Activated naive CD8-positive, alpha-beta T cell treated with anti-CD3 and anti-CD28 coated beads for 36 hours (primary cell): ENCODE measurements at regions not wholly inside any gene's neighbourhood (a gene's known extent, or its start where the extent isn't known, plus 50 kb on each side); places are given as distances from the start of the nearest gene placed in this dataset.

ENCODE experiments used
- DNase-seq: peaks from one replicate; pipeline ENCODE4 v3.0.0; 2021
- H3K27ac Mint-ChIP-seq: one replicate; pipeline ENCODE4 v1.8.0; 2022; ENCODE audit warnings: mild to moderate bottlenecking, moderate library complexity, mixed read lengths
- H3K27me3 Mint-ChIP-seq: one replicate; pipeline ENCODE4 v1.8.0; 2022; ENCODE audit warnings: mild to moderate bottlenecking, mixed read lengths
- H3K36me3 Mint-ChIP-seq: one replicate; pipeline ENCODE4 v1.8.0; 2021; ENCODE audit warnings: mild to moderate bottlenecking, mixed read lengths
- H3K4me1 Mint-ChIP-seq: one replicate; pipeline ENCODE4 v1.8.0; 2021; ENCODE audit warnings: mixed read lengths
- H3K4me3 Mint-ChIP-seq: one replicate; pipeline ENCODE4 v1.8.0; 2022; ENCODE audit warnings: mild to moderate bottlenecking, moderate library complexity, mixed read lengths
- H3K9me3 Mint-ChIP-seq: one replicate; pipeline ENCODE4 v1.8.0; 2022; ENCODE audit warnings: mixed read lengths

DNA sequence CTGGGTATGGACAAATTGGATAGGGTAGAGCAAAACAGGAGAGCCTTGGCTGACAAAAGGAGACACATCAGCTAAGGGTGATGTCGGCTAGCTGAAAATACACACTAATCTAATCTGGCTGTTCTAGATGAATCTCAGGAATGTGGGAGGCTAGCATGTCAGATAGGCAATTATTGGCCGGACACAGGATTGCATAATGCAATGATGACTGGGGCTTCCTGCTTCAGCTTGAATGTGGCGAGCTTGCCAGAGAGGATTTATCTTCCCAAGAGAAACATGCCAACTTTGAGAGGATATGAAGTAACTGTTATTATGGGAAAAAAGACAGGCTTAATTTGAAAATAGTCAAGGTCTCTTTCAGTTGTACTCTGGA lies 102.4 kb downstream of the TRIB2 start:
- Mint-ChIP-seq H3K27ac (no peak overlapping the region), H3K4me1 (peaks cover 25% of the 10 kb centered on the region)

DNA sequence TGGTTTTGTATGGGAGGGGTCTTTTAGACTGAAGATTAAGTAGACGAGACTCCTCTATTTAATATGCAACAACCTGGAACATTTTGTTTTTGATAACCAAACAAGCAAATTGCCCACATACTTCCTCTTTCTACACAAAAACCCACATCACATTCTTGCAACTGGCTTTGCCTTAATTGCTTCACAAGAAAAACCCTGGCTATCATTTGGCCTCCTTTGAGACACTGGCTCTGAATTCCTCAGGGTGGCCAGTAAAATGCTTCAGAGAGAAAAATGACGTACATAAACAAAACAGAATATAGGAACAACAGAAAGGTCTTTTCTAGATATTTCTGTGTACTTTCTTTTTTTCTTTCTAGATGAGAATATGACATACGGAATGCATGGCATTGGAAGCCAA lies 103.0 kb downstream of the TRIB2 start:
- H3K27me3 Mint-ChIP-seq: peaks cover 33% of the 10 kb centered on the region
- no peak for DNase-seq
- H3K4me1 Mint-ChIP-seq: peaks cover 25% of the 10 kb centered on the region
- no peak overlapping the region for H3K4me3 Mint-ChIP-seq
- no peak overlapping the region for H3K27ac Mint-ChIP-seq
- H3K36me3 Mint-ChIP-seq: peaks cover 3% of the 10 kb centered on the region
- H3K9me3 Mint-ChIP-seq: peaks cover 7% of the 10 kb centered on the region

More for the DNA sequence above, 102.4 kb downstream of the TRIB2 start:
- Mint-ChIP-seq H3K27me3 (peaks cover 33% of the 10 kb centered on the region), H3K36me3 (peaks cover 3% of the 10 kb centered on the region), H3K4me3 (no peak overlapping the region), H3K9me3 (peaks cover 7% of the 10 kb centered on the region)
- no peak for DNase-seq

DNA sequence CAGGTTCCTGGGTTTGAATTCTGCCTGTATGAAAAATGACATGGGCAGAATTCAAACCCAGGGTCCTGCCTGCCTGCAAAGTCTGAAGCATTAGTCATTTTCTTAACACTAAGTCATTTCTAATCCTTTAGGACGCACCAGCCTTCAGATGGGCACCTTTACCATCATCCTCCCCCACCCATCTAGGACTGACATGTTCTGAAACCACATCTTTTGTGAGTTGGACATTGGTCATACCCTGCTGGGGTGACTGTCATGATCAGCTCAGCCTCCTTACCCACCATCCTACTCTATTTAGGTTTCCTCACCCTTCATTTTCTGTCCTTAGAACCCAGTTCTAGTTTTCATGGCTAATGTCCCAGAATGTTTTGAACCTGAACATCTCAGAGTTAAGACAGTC lies 104.9 kb downstream of the TRIB2 start:
- H3K9me3 Mint-ChIP-seq: peaks cover 7% of the 10 kb centered on the region
- H3K4me3 Mint-ChIP-seq: no peak overlapping the region
- H3K27ac Mint-ChIP-seq: no peak overlapping the region
- no peak for DNase-seq
- peaks cover 33% of the 10 kb centered on the region for H3K27me3 Mint-ChIP-seq
- H3K4me1 Mint-ChIP-seq: peaks cover 22% of the 10 kb centered on the region
- H3K36me3 Mint-ChIP-seq: peaks cover 3% of the 10 kb centered on the region

DNA sequence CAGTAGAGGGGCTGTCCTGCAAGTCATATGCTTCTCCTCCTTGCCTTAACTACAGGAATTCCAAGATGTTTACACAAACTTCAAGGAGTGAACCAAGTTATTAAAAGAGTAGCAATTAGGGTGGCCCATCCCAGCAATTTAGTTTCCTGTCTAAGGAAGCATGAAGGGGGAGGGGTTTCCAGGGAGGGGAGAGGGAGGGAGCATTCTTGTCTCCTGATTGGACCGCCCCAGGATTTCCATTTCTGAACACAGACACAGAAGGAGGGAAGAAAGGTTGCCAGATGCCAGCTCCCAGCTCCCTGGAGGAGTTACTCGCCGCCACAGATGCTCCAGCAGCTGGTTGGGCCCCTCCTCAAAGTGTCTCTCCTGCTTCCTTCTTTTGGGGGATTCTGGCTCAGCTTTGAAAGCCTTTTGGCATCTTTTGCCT lies 107.6 kb downstream of the TRIB2 start:
- Mint-ChIP-seq H3K27ac (no peak overlapping the region), H3K27me3 (peaks cover 21% of the 10 kb centered on the region), H3K9me3 (no peaks in the 10 kb centered on the region), H3K4me1 (peaks cover 4% of the 10 kb centered on the region), H3K36me3 (no peaks in the 10 kb centered on the region), H3K4me3 (no peak overlapping the region)
- no peak for DNase-seq

GRCh38 chr2:12824778-12825379 lies 108.1 kb downstream of the TRIB2 start:
- Mint-ChIP-seq H3K27ac (no peak overlapping the region), H3K4me3 (no peak overlapping the region), H3K36me3 (no peaks in the 10 kb centered on the region), H3K4me1 (no peaks in the 10 kb centered on the region), H3K27me3 (peaks cover 19% of the 10 kb centered on the region), H3K9me3 (no peaks in the 10 kb centered on the region)
- DNase-seq: no peak

DNA sequence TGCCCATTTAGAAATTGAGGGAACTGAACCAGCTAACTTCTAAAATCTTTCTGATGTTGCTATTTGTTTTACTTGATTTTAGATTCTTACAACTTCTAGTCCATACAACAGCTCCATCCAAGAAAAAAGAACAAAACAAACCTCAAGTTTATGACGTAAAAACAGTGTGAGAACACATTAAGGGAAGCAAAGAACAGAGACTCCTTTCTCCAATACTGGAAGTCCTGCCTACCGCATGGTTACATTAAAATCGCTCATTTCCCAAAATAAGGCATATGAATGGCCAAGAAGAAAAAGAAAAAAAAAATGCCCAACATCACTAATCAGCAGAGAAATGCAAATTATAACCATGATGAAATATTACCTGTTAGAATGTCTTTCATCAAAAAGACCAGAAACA lies 110.0 kb downstream of the TRIB2 start:
- Mint-ChIP-seq H3K27ac (no peak overlapping the region), H3K4me1 (no peaks in the 10 kb centered on the region), H3K36me3 (no peaks in the 10 kb centered on the region), H3K27me3 (peaks cover 14% of the 10 kb centered on the region), H3K9me3 (no peaks in the 10 kb centered on the region), H3K4me3 (no peak overlapping the region)
- DNase-seq: no peak

- Mint-ChIP-seq H3K9me3 (no peaks in the 10 kb centered on the region), H3K27me3 (peaks cover 17% of the 10 kb centered on the region), H3K4me3 (no peak overlapping the region), H3K27ac (no peak overlapping the region), H3K36me3 (no peaks in the 10 kb centered on the region), H3K4me1 (no peaks in the 10 kb centered on the region)
- DNase-seq: no peak
Measured at GRCh38 chr2:12827721-12828120, 111.0 kb downstream of the TRIB2 start.

DNA sequence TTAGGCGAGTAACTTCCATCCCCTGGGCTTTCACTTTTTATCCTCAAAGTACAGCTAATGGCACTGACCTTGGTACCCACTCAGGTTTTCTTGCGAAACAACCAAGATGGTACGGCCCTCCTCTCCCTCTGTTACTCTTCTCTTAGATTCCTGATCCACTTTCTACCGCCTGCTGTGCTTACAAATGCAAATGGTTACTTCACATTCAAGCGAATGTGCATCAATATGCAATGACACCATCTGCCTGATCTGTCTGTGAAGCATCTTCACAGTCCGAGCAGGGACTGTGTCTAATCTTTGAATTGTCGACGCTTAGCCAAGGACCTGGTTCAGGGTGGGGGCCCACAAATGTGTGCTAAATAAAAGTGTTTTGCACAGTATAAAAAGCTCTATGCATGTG lies 112.2 kb downstream of the TRIB2 start:
- H3K27ac Mint-ChIP-seq: no peak overlapping the region
- H3K27me3 Mint-ChIP-seq: peaks cover 14% of the 10 kb centered on the region
- no peaks in the 10 kb centered on the region for H3K4me1 Mint-ChIP-seq
- no peak for DNase-seq
- H3K4me3 Mint-ChIP-seq: no peak overlapping the region
- H3K9me3 Mint-ChIP-seq: no peaks in the 10 kb centered on the region
- no peaks in the 10 kb centered on the region for H3K36me3 Mint-ChIP-seq

- Mint-ChIP-seq H3K36me3 (no peaks in the 10 kb centered on the region), H3K27ac (no peak overlapping the region), H3K27me3 (peaks cover 26% of the 10 kb centered on the region), H3K4me1 (no peaks in the 10 kb centered on the region), H3K9me3 (no peaks in the 10 kb centered on the region), H3K4me3 (no peak overlapping the region)
- no peak for DNase-seq
Measured at GRCh38 chr2:12831016-12831415, 114.3 kb downstream of the TRIB2 start.

- DNase-seq: no peak
- H3K36me3 Mint-ChIP-seq: no peaks in the 10 kb centered on the region
- H3K4me1 Mint-ChIP-seq: no peaks in the 10 kb centered on the region
- H3K27me3 Mint-ChIP-seq: peaks cover 40% of the 10 kb centered on the region
- H3K4me3 Mint-ChIP-seq: no peak overlapping the region
- no peak overlapping the region for H3K27ac Mint-ChIP-seq
- H3K9me3 Mint-ChIP-seq: no peaks in the 10 kb centered on the region
Measured at GRCh38 chr2:12834239-12834638, 117.5 kb downstream of the TRIB2 start.

DNA sequence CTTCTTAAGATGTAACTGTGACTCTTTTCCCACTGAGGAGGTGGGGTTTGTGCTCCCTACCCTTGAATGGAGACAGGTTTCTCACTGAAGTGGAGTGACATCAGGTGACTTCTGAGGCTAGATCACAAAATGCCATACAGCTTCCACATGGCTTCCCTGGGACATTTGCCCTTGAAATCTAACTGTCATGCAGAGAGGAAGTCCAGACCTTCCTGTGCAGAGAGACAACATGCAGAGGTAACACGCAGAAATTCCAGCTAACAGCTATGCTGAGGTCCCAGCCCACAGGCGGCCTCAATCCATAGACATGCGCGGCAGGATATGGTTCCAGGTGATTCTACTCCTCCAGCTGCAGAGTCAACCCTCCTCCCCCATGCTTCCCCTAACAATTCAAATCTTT lies 119.0 kb downstream of the TRIB2 start:
- Mint-ChIP-seq H3K27ac (no peak overlapping the region), H3K27me3 (peaks cover 48% of the 10 kb centered on the region), H3K4me1 (no peaks in the 10 kb centered on the region), H3K4me3 (no peak overlapping the region), H3K36me3 (no peaks in the 10 kb centered on the region), H3K9me3 (no peaks in the 10 kb centered on the region)
- DNase-seq: no peak

- Mint-ChIP-seq H3K4me3 (no peak overlapping the region), H3K27me3 (peaks cover 52% of the 10 kb centered on the region), H3K36me3 (no peaks in the 10 kb centered on the region), H3K27ac (no peak overlapping the region), H3K4me1 (no peaks in the 10 kb centered on the region), H3K9me3 (no peaks in the 10 kb centered on the region)
- DNase-seq: no peak
Measured at GRCh38 chr2:12839339-12839738, 122.6 kb downstream of the TRIB2 start.

DNA sequence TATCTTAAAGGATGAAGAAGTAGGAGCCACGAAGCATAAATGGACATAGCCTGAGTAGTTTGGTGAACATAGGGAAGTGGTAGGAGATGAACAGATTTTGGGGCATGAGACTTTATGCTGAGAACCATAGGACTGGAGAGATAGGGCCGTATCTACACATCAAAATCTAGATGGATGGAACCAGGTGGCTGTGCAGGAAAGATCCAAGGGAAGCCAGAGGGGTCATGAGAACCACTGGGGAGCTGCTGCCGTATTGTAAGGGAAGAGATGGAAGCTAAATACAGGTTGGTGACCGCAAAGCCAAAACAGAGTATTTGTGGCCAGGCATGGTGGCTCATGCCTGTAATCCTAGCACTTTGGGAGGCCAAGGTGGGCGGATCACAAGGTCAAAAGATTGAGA lies 124.3 kb downstream of the TRIB2 start:
- H3K9me3 Mint-ChIP-seq: no peaks in the 10 kb centered on the region
- no peak overlapping the region for H3K27ac Mint-ChIP-seq
- no peak for DNase-seq
- no peaks in the 10 kb centered on the region for H3K36me3 Mint-ChIP-seq
- H3K27me3 Mint-ChIP-seq: peaks cover 40% of the 10 kb centered on the region
- H3K4me1 Mint-ChIP-seq: no peaks in the 10 kb centered on the region
- no peak overlapping the region for H3K4me3 Mint-ChIP-seq

DNA sequence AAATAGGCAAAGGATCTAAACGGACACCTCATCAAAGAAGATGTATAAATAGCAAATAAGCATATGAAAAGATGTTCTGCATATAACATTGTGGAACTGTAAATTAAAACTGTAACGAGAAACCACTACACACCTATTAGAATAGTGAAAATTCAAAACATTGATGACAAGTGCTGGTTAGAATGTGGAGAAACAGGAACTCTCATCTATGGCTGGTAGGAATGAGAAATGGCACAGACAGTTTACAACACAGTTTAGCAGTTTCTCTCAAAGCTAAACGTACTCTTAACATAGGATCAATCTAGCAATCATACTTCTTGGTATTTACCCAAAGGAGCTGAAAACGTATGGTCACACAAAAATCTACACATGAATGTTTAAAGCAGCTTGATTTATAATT lies 126.2 kb downstream of the TRIB2 start:
- Mint-ChIP-seq H3K4me1 (no peaks in the 10 kb centered on the region), H3K27ac (no peak overlapping the region), H3K27me3 (peaks cover 29% of the 10 kb centered on the region), H3K36me3 (no peaks in the 10 kb centered on the region), H3K9me3 (no peaks in the 10 kb centered on the region), H3K4me3 (no peak overlapping the region)
- DNase-seq: no peak

- no peaks in the 10 kb centered on the region for H3K9me3 Mint-ChIP-seq
- peaks cover 33% of the 10 kb centered on the region for H3K27me3 Mint-ChIP-seq
- H3K36me3 Mint-ChIP-seq: no peaks in the 10 kb centered on the region
- no peak overlapping the region for H3K27ac Mint-ChIP-seq
- no peak for DNase-seq
- no peak overlapping the region for H3K4me3 Mint-ChIP-seq
- H3K4me1 Mint-ChIP-seq: no peaks in the 10 kb centered on the region
Measured at GRCh38 chr2:12844511-12844910, 127.8 kb downstream of the TRIB2 start.

GRCh38 chr2:12847694-12848575 lies 131.2 kb downstream of the TRIB2 start:
- Mint-ChIP-seq H3K36me3 (no peaks in the 10 kb centered on the region), H3K27me3 (peaks cover 30% of the 10 kb centered on the region), H3K4me1 (no peaks in the 10 kb centered on the region), H3K4me3 (no peak overlapping the region), H3K27ac (no peak overlapping the region), H3K9me3 (no peaks in the 10 kb centered on the region)
- no peak for DNase-seq
